ENCODE measurements at regions not wholly inside any gene's neighbourhood (a gene's known extent, or its start where the extent isn't known, plus 50 kb on each side); places are given as distances from the start of the nearest gene placed in this dataset.
"Not testable (repeated sequence)": the region's sequence is repeated elsewhere in the genome, so short reads cannot be mapped to it uniquely, and the experiment has no call there.

DNA sequence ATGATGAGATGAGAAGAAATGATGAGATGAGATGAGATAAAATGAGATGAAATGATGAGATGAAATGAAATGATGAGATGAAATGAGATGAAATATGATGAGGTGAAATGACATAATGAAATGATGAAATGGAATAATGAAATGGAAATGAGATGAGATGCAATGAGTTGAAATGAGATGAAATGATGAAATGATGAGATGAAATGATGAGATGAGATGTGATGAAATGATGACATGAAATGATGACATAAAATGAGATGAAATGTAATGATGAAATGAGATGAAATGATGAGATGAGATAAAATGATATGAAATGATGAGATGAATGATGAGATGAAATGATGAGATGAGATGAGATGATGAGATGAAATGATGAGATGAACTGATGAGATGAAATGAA, 340.2 kb upstream of the PLGLB1 start:
- TF ChIP-seq CTCF (IDR thresholded peaks at IDR 0.05; ENCODE audit: low read depth, low read length); POLR2A (IDR thresholded peaks at IDR 0.05; ENCODE audit: extremely low read depth, insufficient read length); MYC (IDR thresholded peaks at IDR 0.05; ENCODE audit: low read depth, low read length): not testable (repeated sequence)
- TF ChIP-seq, protein P1, sequence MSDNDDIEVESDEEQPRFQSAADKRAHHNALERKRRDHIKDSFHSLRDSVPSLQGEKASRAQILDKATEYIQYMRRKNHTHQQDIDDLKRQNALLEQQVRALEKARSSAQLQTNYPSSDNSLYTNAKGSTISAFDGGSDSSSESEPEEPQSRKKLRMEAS (IDR thresholded peaks at IDR 0.05; ENCODE audit: low read depth, low read length) = not testable (repeated sequence)
